T-helper 1 cell treated with Interleukin-12 subunit alpha and Interleukin-12 subunit beta and Interleukin-4 antibody, amounts not matched to agents 30 μg/mL and 1 μg/mL, for 36 hours (primary cell): ENCODE measurements at regions not wholly inside any gene's neighbourhood (a gene's known extent, or its start where the extent isn't known, plus 50 kb on each side); places are given as distances from the start of the nearest gene placed in this dataset.

Experiments used
- H3K27ac Mint-ChIP-seq: one replicate; pipeline ENCODE4 v1.8.0; 2021; ENCODE audit warnings: mild to moderate bottlenecking, mixed read lengths
- H3K27me3 Mint-ChIP-seq: one replicate; pipeline ENCODE4 v1.8.0; 2021; ENCODE audit warnings: low read depth, mixed read lengths
- H3K36me3 Mint-ChIP-seq: one replicate; pipeline ENCODE4 v1.8.0; 2021; ENCODE audit warnings: low read depth, mixed read lengths
- H3K4me1 Mint-ChIP-seq: one replicate; pipeline ENCODE4 v1.8.0; 2021; ENCODE audit warnings: low read depth, mixed read lengths
- H3K4me3 Mint-ChIP-seq: one replicate; pipeline ENCODE4 v1.8.0; 2021; ENCODE audit warnings: mild to moderate bottlenecking, moderate library complexity, mixed read lengths
- H3K9me3 Mint-ChIP-seq: one replicate; pipeline ENCODE4 v1.8.0; 2021; ENCODE audit warnings: mixed read lengths

GRCh38 chr13:63367522-63368198, 1952.0 kb upstream of the PCDH20 start:
- H3K27ac Mint-ChIP-seq, result no peak overlapping the region
- no peaks in the 10 kb centered on the region for H3K27me3 Mint-ChIP-seq
- H3K9me3 Mint-ChIP-seq, result peaks cover 7% of the 10 kb centered on the region
- H3K36me3 Mint-ChIP-seq, result no peaks in the 10 kb centered on the region
- no peaks in the 10 kb centered on the region for H3K4me1 Mint-ChIP-seq
- H3K4me3 Mint-ChIP-seq, result no peak overlapping the region

GRCh38 chr13:63364159-63364558, 1948.5 kb upstream of the PCDH20 start:
- H3K4me3 Mint-ChIP-seq, result no peak overlapping the region

GRCh38 chr13:63351533-63351932, 1935.9 kb upstream of the PCDH20 start:
- Mint-ChIP-seq H3K4me1 (no peaks in the 10 kb centered on the region), H3K4me3 (no peak overlapping the region), H3K36me3 (no peaks in the 10 kb centered on the region), H3K27me3 (no peaks in the 10 kb centered on the region), H3K27ac (no peak overlapping the region), H3K9me3 (no peaks in the 10 kb centered on the region)

More at GRCh38 chr13:63364159-63364558, 1948.5 kb upstream of the PCDH20 start:
- Mint-ChIP-seq H3K9me3 (peaks cover 7% of the 10 kb centered on the region), H3K27ac (no peak overlapping the region), H3K36me3 (no peaks in the 10 kb centered on the region), H3K4me1 (no peaks in the 10 kb centered on the region), H3K27me3 (no peaks in the 10 kb centered on the region)

- no peaks in the 10 kb centered on the region for H3K4me1 Mint-ChIP-seq
- H3K9me3 Mint-ChIP-seq, result peaks cover under 1% of the 10 kb centered on the region
- H3K27me3 Mint-ChIP-seq, result no peaks in the 10 kb centered on the region
- H3K36me3 Mint-ChIP-seq, result no peaks in the 10 kb centered on the region
- no peak overlapping the region for H3K27ac Mint-ChIP-seq
- no peak overlapping the region for H3K4me3 Mint-ChIP-seq
These were observed 1935.4 kb upstream of the PCDH20 start for GRCh38 chr13:63351081-63351480.

DNA sequence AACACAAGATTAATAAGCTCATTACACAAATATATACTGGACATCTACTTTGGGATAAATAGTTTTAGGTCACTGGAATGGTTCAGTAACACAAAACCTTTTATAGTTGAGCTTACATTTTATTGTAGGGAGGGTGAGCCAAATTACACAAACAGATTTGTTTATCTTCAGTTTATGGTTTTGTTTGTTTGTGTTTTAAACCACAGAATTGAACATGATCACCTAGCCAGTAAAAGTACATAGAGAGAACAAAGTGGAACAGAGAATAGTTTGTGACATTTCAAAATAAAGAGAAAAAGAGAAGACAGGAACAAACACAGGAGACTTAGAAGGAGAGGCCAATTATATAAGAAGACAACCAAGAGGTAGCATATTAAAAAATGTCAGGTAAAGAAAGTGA, 1930.2 kb upstream of the PCDH20 start:
- H3K4me1 Mint-ChIP-seq, result no peaks in the 10 kb centered on the region
- H3K36me3 Mint-ChIP-seq, result no peaks in the 10 kb centered on the region
- no peak overlapping the region for H3K27ac Mint-ChIP-seq

GRCh38 chr13:63344711-63345110, 1929.1 kb upstream of the PCDH20 start:
- Mint-ChIP-seq H3K27me3 (no peaks in the 10 kb centered on the region), H3K4me1 (no peaks in the 10 kb centered on the region), H3K9me3 (peaks cover 14% of the 10 kb centered on the region), H3K4me3 (no peak overlapping the region), H3K27ac (no peak overlapping the region), H3K36me3 (no peaks in the 10 kb centered on the region)

More for the DNA sequence above, 1930.2 kb upstream of the PCDH20 start:
- Mint-ChIP-seq H3K4me3 (no peak overlapping the region), H3K9me3 (peaks cover 14% of the 10 kb centered on the region), H3K27me3 (no peaks in the 10 kb centered on the region)

DNA sequence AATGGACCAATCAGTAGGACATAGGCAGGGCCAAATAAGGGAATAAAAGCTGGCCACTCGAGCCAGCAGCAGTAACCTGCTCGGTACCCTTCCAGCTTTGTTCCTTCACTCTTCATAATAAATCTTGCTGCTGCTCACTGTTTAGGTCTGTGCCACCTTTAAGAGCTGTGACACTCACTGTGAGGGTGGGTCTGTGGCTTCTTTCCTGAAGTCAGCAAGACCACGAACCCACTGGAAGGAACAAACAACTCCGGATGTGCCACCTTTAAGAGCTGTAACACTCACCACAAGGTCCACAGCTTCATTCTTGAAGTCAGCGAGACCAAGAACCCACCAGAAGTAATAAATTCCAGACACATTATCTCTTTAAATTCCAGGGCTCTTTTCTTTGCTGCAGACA, 1922.3 kb upstream of the PCDH20 start:
- H3K27ac Mint-ChIP-seq, result no peak overlapping the region
- no peak overlapping the region for H3K4me3 Mint-ChIP-seq
- H3K9me3 Mint-ChIP-seq, result peaks cover 5% of the 10 kb centered on the region
- H3K36me3 Mint-ChIP-seq, result no peaks in the 10 kb centered on the region
- no peaks in the 10 kb centered on the region for H3K4me1 Mint-ChIP-seq
- H3K27me3 Mint-ChIP-seq, result no peaks in the 10 kb centered on the region

GRCh38 chr13:63337041-63337440, 1921.4 kb upstream of the PCDH20 start:
- Mint-ChIP-seq H3K4me3 (no peak overlapping the region), H3K36me3 (no peaks in the 10 kb centered on the region), H3K27ac (no peak overlapping the region), H3K4me1 (no peaks in the 10 kb centered on the region), H3K27me3 (no peaks in the 10 kb centered on the region), H3K9me3 (peaks cover 7% of the 10 kb centered on the region)

- H3K27ac Mint-ChIP-seq, result no peak overlapping the region
- H3K4me1 Mint-ChIP-seq, result no peaks in the 10 kb centered on the region
- H3K4me3 Mint-ChIP-seq, result no peak overlapping the region
- H3K36me3 Mint-ChIP-seq, result no peaks in the 10 kb centered on the region
- no peaks in the 10 kb centered on the region for H3K27me3 Mint-ChIP-seq
- H3K9me3 Mint-ChIP-seq, result peaks cover 7% of the 10 kb centered on the region
These were observed 1920.9 kb upstream of the PCDH20 start for GRCh38 chr13:63336549-63336948.

DNA sequence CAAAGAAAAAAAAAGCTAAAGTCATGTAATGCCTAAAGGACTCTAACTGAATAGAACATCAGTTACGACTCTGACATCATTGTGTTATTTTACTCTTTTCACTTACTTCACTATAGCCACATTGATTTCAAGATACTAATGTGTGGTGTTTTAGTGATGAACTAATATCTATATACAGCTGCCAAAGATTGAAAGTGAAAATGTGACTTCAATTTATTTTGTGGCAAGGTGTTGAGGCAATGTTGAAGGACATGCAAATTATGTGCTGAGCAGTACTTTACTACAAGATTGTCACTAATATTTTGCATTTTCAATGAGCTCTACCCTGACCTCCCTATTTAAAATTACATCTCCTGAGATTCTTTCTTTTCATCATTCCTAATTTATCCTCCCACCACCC, 1911.9 kb upstream of the PCDH20 start:
- Mint-ChIP-seq H3K27me3 (no peaks in the 10 kb centered on the region), H3K27ac (no peak overlapping the region), H3K36me3 (no peaks in the 10 kb centered on the region), H3K9me3 (peaks cover 5% of the 10 kb centered on the region), H3K4me1 (no peaks in the 10 kb centered on the region), H3K4me3 (no peak overlapping the region)

- Mint-ChIP-seq H3K27me3 (no peaks in the 10 kb centered on the region), H3K27ac (no peak overlapping the region), H3K4me3 (no peak overlapping the region), H3K4me1 (no peaks in the 10 kb centered on the region), H3K9me3 (no peaks in the 10 kb centered on the region), H3K36me3 (no peaks in the 10 kb centered on the region)
These were observed 1907.8 kb upstream of the PCDH20 start for GRCh38 chr13:63323441-63323840.

DNA sequence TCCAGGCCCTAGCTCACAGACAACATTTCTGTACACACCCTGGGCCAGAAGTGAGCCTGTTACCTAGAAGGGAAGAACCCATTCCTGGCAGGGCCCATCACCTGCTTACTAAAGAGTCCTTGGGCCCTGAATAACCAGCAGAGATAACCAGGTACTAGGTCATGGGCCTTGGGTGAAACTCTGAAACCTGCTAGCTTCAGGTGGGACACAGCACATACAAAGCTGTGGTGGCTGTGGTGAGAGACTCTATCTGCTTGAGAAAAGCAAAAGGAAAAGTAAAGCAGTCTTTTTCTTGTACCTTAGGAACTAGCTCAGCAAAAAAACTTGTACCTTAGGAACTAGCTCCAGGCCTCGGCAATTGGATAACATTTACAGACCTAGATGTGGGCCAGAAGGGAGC, 1895.9 kb upstream of the PCDH20 start:
- Mint-ChIP-seq H3K36me3 (no peaks in the 10 kb centered on the region), H3K4me1 (no peaks in the 10 kb centered on the region), H3K27me3 (no peaks in the 10 kb centered on the region), H3K9me3 (peaks cover 13% of the 10 kb centered on the region), H3K4me3 (no peak overlapping the region), H3K27ac (no peak overlapping the region)

- no peak overlapping the region for H3K27ac Mint-ChIP-seq
- no peaks in the 10 kb centered on the region for H3K4me1 Mint-ChIP-seq
- H3K4me3 Mint-ChIP-seq, result no peak overlapping the region
- peaks cover 18% of the 10 kb centered on the region for H3K9me3 Mint-ChIP-seq
- H3K27me3 Mint-ChIP-seq, result no peaks in the 10 kb centered on the region
- no peaks in the 10 kb centered on the region for H3K36me3 Mint-ChIP-seq
These were observed 1893.0 kb upstream of the PCDH20 start for GRCh38 chr13:63308549-63309165.

DNA sequence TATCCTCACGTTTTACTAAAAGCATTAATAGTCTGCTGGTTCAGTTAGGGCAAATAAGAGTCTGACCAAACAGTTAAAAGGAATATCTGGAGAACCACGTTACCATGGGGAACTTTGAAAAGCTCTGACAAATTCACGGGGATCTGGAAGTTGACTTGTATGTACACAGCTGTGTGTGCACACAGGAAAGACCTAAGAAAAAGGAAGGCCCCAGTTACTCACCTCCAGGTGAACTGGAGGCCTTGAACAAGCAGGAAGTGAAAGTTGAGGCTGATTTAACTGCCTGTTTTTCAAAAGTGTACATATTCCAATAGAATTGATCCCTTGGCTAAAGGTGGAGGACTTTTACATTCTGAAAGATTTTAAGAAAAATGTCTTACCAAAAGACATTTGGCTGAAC, 1891.6 kb upstream of the PCDH20 start:
- H3K27ac Mint-ChIP-seq, result no peak overlapping the region
- H3K9me3 Mint-ChIP-seq, result peaks cover 16% of the 10 kb centered on the region
- H3K27me3 Mint-ChIP-seq, result no peaks in the 10 kb centered on the region
- no peak overlapping the region for H3K4me3 Mint-ChIP-seq
- H3K4me1 Mint-ChIP-seq, result no peaks in the 10 kb centered on the region
- H3K36me3 Mint-ChIP-seq, result no peaks in the 10 kb centered on the region

DNA sequence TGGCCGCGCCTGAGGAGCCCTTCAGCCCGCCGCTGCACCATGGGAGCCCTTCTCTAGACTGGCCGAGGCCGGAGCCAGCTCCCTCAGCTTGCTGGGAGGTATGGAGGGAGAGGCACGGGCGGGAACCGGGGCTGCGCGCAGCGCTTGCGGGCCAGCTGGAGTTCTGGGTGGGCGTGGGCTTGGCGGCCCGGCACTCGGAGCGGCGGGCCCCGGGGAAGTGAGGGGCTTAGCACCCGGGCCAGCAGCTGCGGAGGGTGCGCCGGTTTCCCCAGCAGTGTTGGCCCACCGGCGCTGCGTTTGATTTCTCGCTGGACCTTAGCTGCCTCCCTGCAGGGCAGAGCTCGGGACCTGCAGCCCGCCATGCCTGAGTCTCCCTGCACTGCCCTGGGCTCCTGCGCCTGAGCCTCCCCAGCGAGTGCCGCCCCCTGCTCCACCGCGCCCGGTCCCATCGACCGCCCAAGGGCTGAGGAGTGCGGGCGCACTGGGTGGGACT, 1890.0 kb upstream of the PCDH20 start:
- Mint-ChIP-seq H3K36me3 (no peaks in the 10 kb centered on the region), H3K9me3 (peaks cover 14% of the 10 kb centered on the region), H3K4me1 (no peaks in the 10 kb centered on the region), H3K27ac (no peak overlapping the region), H3K27me3 (no peaks in the 10 kb centered on the region), H3K4me3 (no peak overlapping the region)
